ENCODE measurements at regions not wholly inside any gene's neighbourhood (a gene's known extent, or its start where the extent isn't known, plus 50 kb on each side); places are given as distances from the start of the nearest gene placed in this dataset.
"Not testable (repeated sequence)": the region's sequence is repeated elsewhere in the genome, so short reads cannot be mapped to it uniquely, and the experiment has no call there.

DNA sequence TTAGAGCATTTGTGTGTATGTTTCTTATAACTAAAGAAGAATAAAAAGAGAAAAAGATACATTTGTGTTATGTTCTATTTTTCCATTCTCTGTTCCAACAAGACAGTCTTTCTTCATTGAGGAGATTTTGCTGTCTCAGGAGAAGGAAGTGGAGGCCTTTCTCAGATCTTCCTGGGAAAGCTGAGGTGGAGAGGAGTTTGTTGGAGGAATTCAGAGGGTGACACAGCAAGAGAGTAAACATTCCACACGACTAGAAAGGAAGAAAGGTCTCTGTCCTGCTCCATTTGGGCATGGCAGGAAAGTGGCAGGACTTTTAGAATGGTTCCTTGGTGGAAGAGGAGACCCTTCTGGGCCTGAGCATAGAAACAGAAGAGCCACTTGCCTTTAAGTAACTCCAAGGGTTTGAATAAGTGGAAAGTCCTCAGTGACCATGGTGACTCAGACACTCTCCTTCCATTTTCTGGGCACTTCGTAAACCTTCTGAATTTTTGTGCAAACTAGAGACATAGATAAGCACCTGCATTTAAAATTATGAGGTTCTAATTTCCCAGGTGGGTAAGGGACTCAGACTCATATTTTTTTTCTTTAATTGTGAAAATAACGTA is 52.3 kb upstream of the COL5A2 start:
- no peak for ATAC-seq
- Mint-ChIP-seq H3K9me3 (peaks cover 0 to 3% of the 10 kb centered on the region in 2 donors), H3K27ac (no peak overlapping the region), H3K36me3 (no peaks in the 10 kb centered on the region)
- DNase-seq (ENCODE audit: low spot score in 2 of 2): no peak

GRCh38 chr2:189232759-189233406 is 53.3 kb upstream of the COL5A2 start:
- no peak for DNase-seq (ENCODE audit: low spot score in 2 of 2)
- ATAC-seq: peak in 1 of 2 donors; percentile 68
- H3K36me3 Mint-ChIP-seq: no peaks in the 10 kb centered on the region
- H3K27ac Mint-ChIP-seq: no peak overlapping the region
- H3K9me3 Mint-ChIP-seq: peaks cover 0 to 3% of the 10 kb centered on the region in 2 donors

DNA sequence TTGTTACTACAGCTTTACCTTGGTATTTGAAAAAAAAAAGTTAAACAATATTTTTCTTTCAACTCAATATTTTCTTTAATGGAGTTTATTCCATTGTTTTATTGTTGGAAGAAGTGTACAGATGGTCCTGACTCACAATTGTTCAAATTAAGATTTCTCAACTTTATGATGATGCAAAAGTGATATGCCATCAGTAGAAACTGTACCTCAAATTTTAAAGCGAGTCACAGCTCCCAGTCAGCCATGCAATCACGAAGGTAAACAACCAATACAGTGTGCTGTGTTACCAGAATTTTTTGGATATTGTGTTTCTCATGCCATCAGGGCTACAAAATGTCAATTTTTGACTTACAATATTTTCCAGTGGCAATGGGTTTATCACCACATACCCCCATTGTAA is 54.0 kb upstream of the COL5A2 start:
- no peaks in the 10 kb centered on the region for H3K36me3 Mint-ChIP-seq
- DNase-seq (ENCODE audit: low spot score in 2 of 2) (no peak), ATAC-seq (peak in 1 of 2 donors; percentile 64)
- H3K27ac Mint-ChIP-seq: no peak overlapping the region
- peaks cover 0 to 3% of the 10 kb centered on the region in 2 donors for H3K9me3 Mint-ChIP-seq

- no peak for DNase-seq (ENCODE audit: low spot score in 2 of 2)
- H3K36me3 Mint-ChIP-seq: no peaks in the 10 kb centered on the region
- ATAC-seq: no peak
- peaks cover 0 to 6% of the 10 kb centered on the region in 2 donors for H3K9me3 Mint-ChIP-seq
- H3K27ac Mint-ChIP-seq: no peak overlapping the region
Measured at GRCh38 chr2:189234991-189235390, 55.4 kb upstream of the COL5A2 start.

DNA sequence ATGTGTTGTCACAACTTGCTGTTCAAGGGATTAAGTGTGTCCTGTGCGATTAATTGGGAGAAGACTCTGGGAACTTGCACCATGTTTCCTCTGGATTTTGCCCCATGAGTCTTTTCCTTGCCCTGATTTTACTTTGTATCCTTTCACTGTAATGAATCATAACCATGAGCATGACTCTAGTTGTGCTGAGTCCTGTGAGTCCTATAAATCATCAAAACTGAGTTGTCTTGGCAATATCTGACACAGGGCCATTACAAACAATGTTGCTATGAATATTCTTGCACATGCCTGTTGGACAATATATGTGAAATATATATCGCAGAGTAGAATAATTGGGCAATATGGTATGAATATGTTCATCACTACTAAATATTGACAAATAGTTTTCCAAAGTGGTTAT is 56.5 kb upstream of the COL5A2 start:
- ATAC-seq (no peak), DNase-seq (ENCODE audit: low spot score in 2 of 2) (no peak)
- peaks cover 0 to 6% of the 10 kb centered on the region in 2 donors for H3K9me3 Mint-ChIP-seq

GRCh38 chr2:189238903-189239302 is 59.3 kb upstream of the COL5A2 start:
- peaks cover 7 to 17% of the 10 kb centered on the region in 2 donors for H3K9me3 Mint-ChIP-seq
- no peak for DNase-seq (ENCODE audit: low spot score in 2 of 2)

More for the DNA sequence above, 56.5 kb upstream of the COL5A2 start:
- no peaks in the 10 kb centered on the region for H3K36me3 Mint-ChIP-seq
- H3K27ac Mint-ChIP-seq: no peak overlapping the region

GRCh38 chr2:189243843-189244242 is 64.3 kb upstream of the COL5A2 start:
- not testable (repeated sequence) for H3K27ac Mint-ChIP-seq; DNase-seq (ENCODE audit: low spot score in 2 of 2); ATAC-seq
- Mint-ChIP-seq H3K9me3 (peaks cover 14 to 21% of the 10 kb centered on the region in 2 donors), H3K36me3 (peaks cover 16 to 27% of the 10 kb centered on the region in 2 donors)

More at GRCh38 chr2:189238903-189239302, 59.3 kb upstream of the COL5A2 start:
- no peak overlapping the region for H3K27ac Mint-ChIP-seq
- no peak for ATAC-seq
- peaks cover 6 to 15% of the 10 kb centered on the region in 2 donors for H3K36me3 Mint-ChIP-seq

DNA sequence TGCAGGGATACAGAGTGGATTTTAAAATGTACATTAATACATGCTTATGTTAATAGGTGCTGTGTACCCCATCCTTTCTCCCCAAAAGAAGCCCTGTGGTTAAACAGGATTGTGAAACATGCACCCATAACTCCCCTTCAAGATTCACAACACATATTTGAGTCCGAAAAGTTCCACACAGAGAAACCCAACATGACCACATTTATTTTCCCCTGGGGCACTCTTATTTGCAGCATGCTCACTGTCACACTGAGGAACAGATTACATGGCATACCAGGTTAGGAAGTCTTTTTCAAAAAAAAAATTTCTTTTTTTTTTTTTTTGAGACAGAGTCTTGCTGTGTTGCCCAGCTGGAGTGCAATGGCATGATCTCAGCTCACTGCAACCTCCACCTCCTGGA is 67.7 kb upstream of the COL5A2 start:
- no peak for DNase-seq (ENCODE audit: low spot score in 2 of 2)
- peaks cover 16 to 27% of the 10 kb centered on the region in 2 donors for H3K36me3 Mint-ChIP-seq

DNA sequence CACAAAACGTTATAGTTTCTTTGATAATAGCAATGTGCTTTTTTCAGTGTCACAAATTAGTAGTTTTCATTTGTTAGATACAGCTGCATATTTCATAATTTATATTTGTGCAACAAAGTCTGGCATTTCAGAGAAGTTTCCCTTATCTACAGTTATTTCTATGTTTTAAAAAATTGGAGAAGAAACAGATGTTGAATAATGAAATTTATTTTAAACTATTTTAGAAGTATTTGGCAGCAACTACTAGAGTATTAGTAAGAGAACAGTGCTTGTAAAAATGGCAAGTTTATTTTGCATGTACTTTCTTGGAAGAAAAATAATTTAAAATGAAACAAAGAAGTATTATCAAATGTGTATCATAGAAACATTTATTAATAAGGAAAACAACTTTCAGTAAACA is 68.6 kb upstream of the COL5A2 start:
- H3K27ac Mint-ChIP-seq: no peak overlapping the region
- ATAC-seq: no peak
- peaks cover 12 to 19% of the 10 kb centered on the region in 2 donors for H3K9me3 Mint-ChIP-seq
- DNase-seq (ENCODE audit: low spot score in 2 of 2): no peak
- peaks cover 10 to 22% of the 10 kb centered on the region in 2 donors for H3K36me3 Mint-ChIP-seq

More for the DNA sequence above, 67.7 kb upstream of the COL5A2 start:
- no peak for ATAC-seq
- H3K9me3 Mint-ChIP-seq: peaks cover 14 to 25% of the 10 kb centered on the region in 2 donors
- H3K27ac Mint-ChIP-seq: no peak overlapping the region

GRCh38 chr2:189249171-189249570 is 69.6 kb upstream of the COL5A2 start:
- peaks cover 7 to 13% of the 10 kb centered on the region in 2 donors for H3K9me3 Mint-ChIP-seq
- H3K27ac Mint-ChIP-seq: no peak overlapping the region
- ATAC-seq (no peak), DNase-seq (ENCODE audit: low spot score in 2 of 2) (no peak)
- H3K36me3 Mint-ChIP-seq: peaks cover 8 to 20% of the 10 kb centered on the region in 2 donors

GRCh38 chr2:189249901-189250300 is 70.3 kb upstream of the COL5A2 start:
- peaks cover under 1 to 5% of the 10 kb centered on the region in 2 donors for H3K9me3 Mint-ChIP-seq
- ATAC-seq (no peak), DNase-seq (ENCODE audit: low spot score in 2 of 2) (no peak)
- H3K27ac Mint-ChIP-seq: no peak overlapping the region
- peaks cover under 1 to 13% of the 10 kb centered on the region in 2 donors for H3K36me3 Mint-ChIP-seq

- H3K36me3 Mint-ChIP-seq: peaks cover 0 to 17% of the 10 kb centered on the region in 2 donors
- H3K9me3 Mint-ChIP-seq: peaks cover 0 to 9% of the 10 kb centered on the region in 2 donors
- DNase-seq (ENCODE audit: low spot score in 2 of 2) (no peak), ATAC-seq (no peak)
- no peak overlapping the region for H3K27ac Mint-ChIP-seq
Measured at GRCh38 chr2:189252991-189253675, 73.6 kb upstream of the COL5A2 start.

GRCh38 chr2:189253836-189254235 is 74.3 kb upstream of the COL5A2 start:
- Mint-ChIP-seq H3K36me3 (peaks cover 0 to 17% of the 10 kb centered on the region in 2 donors), H3K27ac (peak overlapping the region; percentile 3 to 9), H3K9me3 (peaks cover 0 to 9% of the 10 kb centered on the region in 2 donors)
- DNase-seq (ENCODE audit: low spot score in 2 of 2) (no peak), ATAC-seq (no peak)

DNA sequence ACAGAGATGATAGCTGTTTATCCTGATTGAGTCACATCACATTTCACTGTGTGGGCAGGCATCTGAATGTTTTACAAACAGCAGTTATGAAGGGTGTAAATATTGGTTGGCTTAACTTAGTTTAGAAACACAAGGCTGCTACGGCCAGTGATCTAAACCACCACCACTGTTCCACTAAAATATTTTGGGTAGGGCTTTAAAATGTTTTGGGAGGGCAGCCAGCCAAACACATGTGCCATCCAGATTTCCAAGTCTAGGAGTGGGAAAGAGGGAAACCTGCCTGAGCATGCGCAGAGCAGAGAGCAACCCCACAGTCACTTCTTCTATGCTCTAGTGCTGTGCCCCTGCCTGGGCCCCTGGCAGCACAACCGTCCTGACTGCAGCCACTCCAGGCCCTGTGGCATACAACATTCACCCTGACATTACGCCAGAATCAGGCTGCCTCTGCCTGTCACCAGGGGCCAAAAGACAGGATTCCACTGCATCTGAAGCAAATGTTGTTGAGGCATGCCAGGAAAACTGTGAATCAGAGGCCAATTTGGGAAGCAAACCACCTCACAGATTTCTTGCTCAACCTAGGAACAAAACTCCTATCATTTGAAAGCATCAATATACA is 74.8 kb upstream of the COL5A2 start:
- H3K27ac Mint-ChIP-seq: peak overlapping the region in 1 of 2 donors; percentile 3
- no peak for DNase-seq (ENCODE audit: low spot score in 2 of 2)
- no peak for ATAC-seq
- peaks cover 0 to 17% of the 10 kb centered on the region in 2 donors for H3K36me3 Mint-ChIP-seq
- peaks cover 0 to 10% of the 10 kb centered on the region in 2 donors for H3K9me3 Mint-ChIP-seq

- Mint-ChIP-seq H3K27ac (peak overlapping the region; percentile 38 to 76), H3K36me3 (peaks cover 0 to 17% of the 10 kb centered on the region in 2 donors), H3K9me3 (peaks cover 0 to 13% of the 10 kb centered on the region in 2 donors)
- peak; percentile 70 to 87 for ATAC-seq
- DNase-seq (ENCODE audit: low spot score in 2 of 2): no peak
Measured at GRCh38 chr2:189255711-189256110, 76.2 kb upstream of the COL5A2 start.

DNA sequence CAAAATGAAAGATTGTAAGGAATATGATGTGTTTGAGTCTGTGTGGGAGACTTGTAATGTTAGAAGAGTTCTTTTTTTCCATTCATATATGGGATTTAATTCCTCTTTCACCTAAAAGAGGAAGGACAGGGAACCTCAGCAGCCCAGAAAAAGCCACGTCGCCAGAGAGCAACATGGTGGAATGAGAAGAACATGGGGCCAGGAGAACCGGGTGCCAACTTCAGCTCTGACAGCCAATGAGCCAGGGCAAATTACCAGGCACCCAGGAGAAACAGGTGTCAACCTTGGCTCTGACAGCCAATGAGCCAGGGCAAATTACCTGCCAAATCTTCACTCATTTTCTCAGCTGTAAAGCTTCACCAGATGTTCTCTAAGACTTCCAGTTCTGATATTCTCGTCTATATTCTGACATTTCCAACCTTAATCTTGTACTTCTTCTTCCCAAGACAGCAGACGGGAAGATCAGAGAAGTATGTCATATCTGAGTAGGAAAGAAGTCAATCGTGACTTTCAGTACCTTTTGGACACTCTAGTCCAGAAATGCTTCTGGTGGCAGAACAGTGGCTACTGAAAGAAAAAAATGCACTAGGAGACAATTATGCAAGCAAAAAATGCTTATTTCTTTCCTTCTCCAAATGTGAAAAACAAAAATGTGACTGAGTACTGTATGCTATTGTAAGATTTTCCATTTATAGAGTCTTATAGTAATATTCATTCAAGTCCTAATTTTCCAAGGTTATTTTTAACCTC is 79.2 kb upstream of the COL5A2 start:
- no peak for DNase-seq (ENCODE audit: low spot score in 2 of 2)
- Mint-ChIP-seq H3K36me3 (peaks cover 0 to 8% of the 10 kb centered on the region in 2 donors), H3K27ac (peak overlapping the region; percentile 24 to 66)

More for the DNA sequence above, 79.2 kb upstream of the COL5A2 start:
- peaks cover 0 to 13% of the 10 kb centered on the region in 2 donors for H3K9me3 Mint-ChIP-seq
- ATAC-seq: peak; percentile 25 to 37
